GM04503 (cell line): ENCODE measurements at regions not wholly inside any gene's neighbourhood (a gene's known extent, or its start where the extent isn't known, plus 50 kb on each side); places are given as distances from the start of the nearest gene placed in this dataset.

Experiments used
- DNase-seq: peaks from one replicate; pipeline ENCODE4 v3.0.0-alpha.2; 2012; ENCODE audit warnings: low read depth

GRCh38 chr16:82497139-82497538, 129.6 kb upstream of the CDH13 start:
- no peak for DNase-seq

GRCh38 chr16:82488460-82488859, 138.3 kb upstream of the CDH13 start:
- DNase-seq: no peak

- no peak for DNase-seq
These were observed 145.3 kb upstream of the CDH13 start for GRCh38 chr16:82481455-82481854.

- no peak for DNase-seq
These were observed 150.0 kb upstream of the CDH13 start for GRCh38 chr16:82476786-82477185.

GRCh38 chr16:82470620-82471152, 156.1 kb upstream of the CDH13 start:
- no peak for DNase-seq

- no peak for DNase-seq
These were observed 156.8 kb upstream of the CDH13 start for GRCh38 chr16:82470016-82470415.

GRCh38 chr16:82464187-82464586, 162.6 kb upstream of the CDH13 start:
- DNase-seq: no peak

GRCh38 chr16:82460766-82461165, 166.0 kb upstream of the CDH13 start:
- DNase-seq: no peak

- DNase-seq: no peak
These were observed 167.1 kb upstream of the CDH13 start for GRCh38 chr16:82459580-82460256.

- peak; percentile 64 for DNase-seq
These were observed 170.1 kb upstream of the CDH13 start for GRCh38 chr16:82456683-82457082.

- DNase-seq: no peak
These were observed 172.2 kb upstream of the CDH13 start for GRCh38 chr16:82454566-82454965.

GRCh38 chr16:82454152-82454551, 172.6 kb upstream of the CDH13 start:
- no peak for DNase-seq

GRCh38 chr16:82452004-82452756, 174.6 kb upstream of the CDH13 start:
- no peak for DNase-seq

GRCh38 chr16:82451449-82451848, 175.3 kb upstream of the CDH13 start:
- DNase-seq: no peak

GRCh38 chr16:82440336-82440735, 186.4 kb upstream of the CDH13 start:
- DNase-seq: no peak

- DNase-seq: no peak
These were observed 187.0 kb upstream of the CDH13 start for GRCh38 chr16:82439678-82440293.

- DNase-seq: no peak
These were observed 193.7 kb upstream of the CDH13 start for GRCh38 chr16:82433042-82433441.

- DNase-seq: no peak
These were observed 194.5 kb upstream of the CDH13 start for GRCh38 chr16:82432261-82432660.

GRCh38 chr16:82425661-82426060, 201.1 kb upstream of the CDH13 start:
- DNase-seq: no peak

- DNase-seq: no peak
These were observed 204.9 kb upstream of the CDH13 start for GRCh38 chr16:82421851-82422250.

- no peak for DNase-seq
These were observed 207.4 kb upstream of the CDH13 start for GRCh38 chr16:82419332-82419731.

- DNase-seq: no peak
These were observed 212.3 kb upstream of the CDH13 start for GRCh38 chr16:82414476-82414875.

- DNase-seq: no peak
These were observed 214.0 kb upstream of the CDH13 start for GRCh38 chr16:82412770-82413169.
